OCI-LY3 (cell line): ENCODE measurements at regions not wholly inside any gene's neighbourhood (a gene's known extent, or its start where the extent isn't known, plus 50 kb on each side); places are given as distances from the start of the nearest gene placed in this dataset.

ENCODE experiments used
- EZH2phosphoT487 ChIP-seq: fragments of 200-600 bp; shearing (Covaris generic); IDR thresholded peaks from 2 replicates; pipeline ENCODE4 v1.6.1; 2018; ENCODE audit warnings: antibody characterized with exemption, mixed run types, low read depth
- TF ChIP-seq, protein P1 (sequence below): fragments of 200-600, 300-600 bp; sonication (generic); IDR thresholded peaks from 2 replicates; pipeline ENCODE4 v1.5.1; 2014; ENCODE audit warnings: antibody characterized with exemption, low read length, low read depth

DNA sequence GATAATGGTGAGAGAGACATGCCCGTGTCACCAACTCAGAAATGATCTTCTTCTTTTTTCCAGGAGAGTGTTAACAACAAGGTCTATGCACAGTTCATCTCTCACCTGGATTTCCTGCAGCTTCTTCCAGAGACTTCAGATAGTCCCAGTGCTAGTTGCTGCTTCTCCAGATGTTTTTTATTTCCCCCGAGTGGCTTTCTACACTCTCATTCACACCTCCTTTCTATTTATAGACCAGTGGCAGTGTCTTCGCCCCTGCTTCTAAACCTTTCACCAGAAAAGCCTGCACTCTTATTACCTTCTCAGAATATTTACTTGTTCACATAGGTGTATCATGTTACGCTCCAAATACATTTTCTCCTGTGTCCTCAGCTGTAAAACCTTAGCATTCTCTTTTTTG lies 558.8 kb upstream of the CHAC2 start:
- TF ChIP-seq, protein P1, sequence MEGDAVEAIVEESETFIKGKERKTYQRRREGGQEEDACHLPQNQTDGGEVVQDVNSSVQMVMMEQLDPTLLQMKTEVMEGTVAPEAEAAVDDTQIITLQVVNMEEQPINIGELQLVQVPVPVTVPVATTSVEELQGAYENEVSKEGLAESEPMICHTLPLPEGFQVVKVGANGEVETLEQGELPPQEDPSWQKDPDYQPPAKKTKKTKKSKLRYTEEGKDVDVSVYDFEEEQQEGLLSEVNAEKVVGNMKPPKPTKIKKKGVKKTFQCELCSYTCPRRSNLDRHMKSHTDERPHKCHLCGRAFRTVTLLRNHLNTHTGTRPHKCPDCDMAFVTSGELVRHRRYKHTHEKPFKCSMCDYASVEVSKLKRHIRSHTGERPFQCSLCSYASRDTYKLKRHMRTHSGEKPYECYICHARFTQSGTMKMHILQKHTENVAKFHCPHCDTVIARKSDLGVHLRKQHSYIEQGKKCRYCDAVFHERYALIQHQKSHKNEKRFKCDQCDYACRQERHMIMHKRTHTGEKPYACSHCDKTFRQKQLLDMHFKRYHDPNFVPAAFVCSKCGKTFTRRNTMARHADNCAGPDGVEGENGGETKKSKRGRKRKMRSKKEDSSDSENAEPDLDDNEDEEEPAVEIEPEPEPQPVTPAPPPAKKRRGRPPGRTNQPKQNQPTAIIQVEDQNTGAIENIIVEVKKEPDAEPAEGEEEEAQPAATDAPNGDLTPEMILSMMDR = no peak
- TF ChIP-seq EZH2phosphoT487 = no peak
